ENCODE measurements at regions not wholly inside any gene's neighbourhood (a gene's known extent, or its start where the extent isn't known, plus 50 kb on each side); places are given as distances from the start of the nearest gene placed in this dataset.

- no peak for DNase-seq (ENCODE audit: low spot score, unreplicated experiment)
- no peaks in the 10 kb centered on the region for H3K27me3 Mint-ChIP-seq
- H3K27ac Mint-ChIP-seq: no peak overlapping the region
- peaks cover 1% of the 10 kb centered on the region for H3K36me3 Mint-ChIP-seq (ENCODE audit: insufficient read depth)
- no peak for TF ChIP-seq CTCF (IDR thresholded peaks at IDR 0.05; ENCODE audit: unreplicated experiment)
- peaks cover 18% of the 10 kb centered on the region for H3K9me3 Mint-ChIP-seq (ENCODE audit: low read depth)
- H3K4me3 Mint-ChIP-seq (ENCODE audit: low read depth): no peak overlapping the region
- peaks cover 14% of the 10 kb centered on the region for H3K4me1 Mint-ChIP-seq (ENCODE audit: low read depth)
These were observed 91.8 kb upstream of the DOCK1 start for GRCh38 chr10:126813432-126813831.

GRCh38 chr10:126833542-126833941, 71.7 kb upstream of the DOCK1 start:
- Mint-ChIP-seq H3K4me3 (ENCODE audit: low read depth) (no peak overlapping the region), H3K36me3 (ENCODE audit: insufficient read depth) (no peaks in the 10 kb centered on the region), H3K9me3 (ENCODE audit: low read depth) (peaks cover 7% of the 10 kb centered on the region), H3K4me1 (ENCODE audit: low read depth) (peaks cover 6% of the 10 kb centered on the region), H3K27ac (no peak overlapping the region), H3K27me3 (peaks cover 3% of the 10 kb centered on the region)
- DNase-seq (ENCODE audit: low spot score, unreplicated experiment): no peak
- TF ChIP-seq CTCF (IDR thresholded peaks at IDR 0.05; ENCODE audit: unreplicated experiment): no peak

- no peak for DNase-seq (ENCODE audit: low spot score, unreplicated experiment)
- no peak overlapping the region for H3K4me3 Mint-ChIP-seq (ENCODE audit: low read depth)
- no peaks in the 10 kb centered on the region for H3K36me3 Mint-ChIP-seq (ENCODE audit: insufficient read depth)
- no peaks in the 10 kb centered on the region for H3K9me3 Mint-ChIP-seq (ENCODE audit: low read depth)
- peaks cover 22% of the 10 kb centered on the region for H3K4me1 Mint-ChIP-seq (ENCODE audit: low read depth)
- TF ChIP-seq CTCF (IDR thresholded peaks at IDR 0.05; ENCODE audit: unreplicated experiment): no peak
- H3K27me3 Mint-ChIP-seq: peaks cover under 1% of the 10 kb centered on the region
- H3K27ac Mint-ChIP-seq: no peak overlapping the region
These were observed 69.2 kb upstream of the DOCK1 start for GRCh38 chr10:126836009-126836408.

- Mint-ChIP-seq H3K9me3 (ENCODE audit: low read depth) (no peaks in the 10 kb centered on the region), H3K36me3 (ENCODE audit: insufficient read depth) (no peaks in the 10 kb centered on the region), H3K4me3 (ENCODE audit: low read depth) (no peak overlapping the region), H3K4me1 (ENCODE audit: low read depth) (peaks cover 22% of the 10 kb centered on the region), H3K27ac (no peak overlapping the region), H3K27me3 (no peaks in the 10 kb centered on the region)
- TF ChIP-seq CTCF (IDR thresholded peaks at IDR 0.05; ENCODE audit: unreplicated experiment): no peak
- DNase-seq (ENCODE audit: low spot score, unreplicated experiment): no peak
These were observed 66.9 kb upstream of the DOCK1 start for GRCh38 chr10:126838316-126838715.

- Mint-ChIP-seq H3K27me3 (no peaks in the 10 kb centered on the region), H3K27ac (peak overlapping the region; percentile 64), H3K36me3 (ENCODE audit: insufficient read depth) (no peaks in the 10 kb centered on the region), H3K9me3 (ENCODE audit: low read depth) (no peaks in the 10 kb centered on the region), H3K4me3 (ENCODE audit: low read depth) (peak overlapping the region; percentile 45), H3K4me1 (ENCODE audit: low read depth) (peaks cover 22% of the 10 kb centered on the region)
- no peak for DNase-seq (ENCODE audit: low spot score, unreplicated experiment)
- no peak for TF ChIP-seq CTCF (IDR thresholded peaks at IDR 0.05; ENCODE audit: unreplicated experiment)
These were observed 66.0 kb upstream of the DOCK1 start for GRCh38 chr10:126839094-126839761.
